H1 (cell line): ENCODE measurements at regions not wholly inside any gene's neighbourhood (a gene's known extent, or its start where the extent isn't known, plus 50 kb on each side); places are given as distances from the start of the nearest gene placed in this dataset.

Experiments
- SRF ChIP-seq: IDR thresholded peaks from 2 replicates; pipeline ENCODE4 v1.6.1; 2011; ENCODE audit warnings: mild to moderate bottlenecking, low read depth, low read length, moderate library complexity

DNA sequence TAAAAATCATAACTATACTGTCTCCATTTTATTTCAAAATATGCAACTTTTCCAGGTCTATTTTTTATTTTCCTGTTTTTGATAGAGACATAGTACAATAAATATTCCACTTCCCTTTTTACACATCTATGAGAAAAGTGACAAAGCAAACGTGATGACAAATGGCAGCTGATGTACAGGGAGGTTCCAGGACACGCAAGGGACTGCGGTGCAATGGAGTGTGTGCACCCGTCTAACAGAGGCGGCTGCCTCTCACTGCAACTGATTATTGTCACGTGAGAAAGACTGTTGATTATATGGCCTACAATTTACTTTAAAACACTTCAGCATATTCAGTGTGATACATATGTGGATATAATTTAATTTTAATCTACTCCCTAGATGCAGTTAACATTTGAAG lies 142.6 kb downstream of the LRRC30 start (continued):
- TF ChIP-seq SRF = no peak
